COR-L47 (cell line): ENCODE measurements at regions not wholly inside any gene's neighbourhood (a gene's known extent, or its start where the extent isn't known, plus 50 kb on each side); places are given as distances from the start of the nearest gene placed in this dataset.
"Not testable (repeated sequence)": the region's sequence is repeated elsewhere in the genome, so short reads cannot be mapped to it uniquely, and the experiment has no call there.

Source experiments
- DNase-seq: peaks from one replicate; lab custom pipeline; 2025; lab: John Stamatoyannopoulos, UW

- no peak for DNase-seq
These were observed 264.9 kb downstream of the LRIG3 start for GRCh38 chr12:58655375-58655774.

- DNase-seq: no peak
These were observed 263.9 kb downstream of the LRIG3 start for GRCh38 chr12:58656254-58657009.

- DNase-seq: no peak
These were observed 263.1 kb downstream of the LRIG3 start for GRCh38 chr12:58657190-58657589.

GRCh38 chr12:58665375-58665774 lies 254.9 kb downstream of the LRIG3 start:
- no peak for DNase-seq

GRCh38 chr12:58668233-58668632 lies 252.1 kb downstream of the LRIG3 start:
- no peak for DNase-seq

- DNase-seq: no peak
These were observed 251.4 kb downstream of the LRIG3 start for GRCh38 chr12:58668871-58669270.

GRCh38 chr12:58670623-58671022 lies 249.7 kb downstream of the LRIG3 start:
- no peak for DNase-seq

- no peak for DNase-seq
These were observed 249.1 kb downstream of the LRIG3 start for GRCh38 chr12:58671196-58671595.

- no peak for DNase-seq
These were observed 247.3 kb downstream of the LRIG3 start for GRCh38 chr12:58673021-58673420.

GRCh38 chr12:58677833-58678232 lies 242.5 kb downstream of the LRIG3 start:
- DNase-seq: not testable (repeated sequence)

- DNase-seq: no peak
These were observed 241.6 kb downstream of the LRIG3 start for GRCh38 chr12:58678753-58679152.

GRCh38 chr12:58681730-58682129 lies 238.6 kb downstream of the LRIG3 start:
- no peak for DNase-seq

GRCh38 chr12:58695263-58695662 lies 225.0 kb downstream of the LRIG3 start:
- no peak for DNase-seq

- DNase-seq: no peak
These were observed 218.8 kb downstream of the LRIG3 start for GRCh38 chr12:58701536-58701935.

- DNase-seq: no peak
These were observed 216.4 kb downstream of the LRIG3 start for GRCh38 chr12:58703866-58704265.

GRCh38 chr12:58704770-58705169 lies 215.5 kb downstream of the LRIG3 start:
- not testable (repeated sequence) for DNase-seq

- no peak for DNase-seq
These were observed 209.4 kb downstream of the LRIG3 start for GRCh38 chr12:58710901-58711300.

GRCh38 chr12:58711974-58712373 lies 208.3 kb downstream of the LRIG3 start:
- no peak for DNase-seq

GRCh38 chr12:58712976-58713375 lies 207.3 kb downstream of the LRIG3 start:
- no peak for DNase-seq

GRCh38 chr12:58719161-58719560 lies 201.1 kb downstream of the LRIG3 start:
- no peak for DNase-seq

GRCh38 chr12:58720421-58720820 lies 199.9 kb downstream of the LRIG3 start:
- no peak for DNase-seq

GRCh38 chr12:58725400-58726105 lies 194.8 kb downstream of the LRIG3 start:
- no peak for DNase-seq

- DNase-seq: no peak
These were observed 192.8 kb downstream of the LRIG3 start for GRCh38 chr12:58727521-58727920.

- DNase-seq: no peak
These were observed 191.9 kb downstream of the LRIG3 start for GRCh38 chr12:58728397-58728796.
